ENCODE measurements at regions not wholly inside any gene's neighbourhood (a gene's known extent, or its start where the extent isn't known, plus 50 kb on each side); places are given as distances from the start of the nearest gene placed in this dataset.

GRCh38 chr3:70531063-70531657 lies 218.7 kb upstream of the MDFIC2 start:
- Mint-ChIP-seq H3K27ac (no peak overlapping the region), H3K36me3 (ENCODE audit: low read depth) (no peaks in the 10 kb centered on the region), H3K4me3 (no peak overlapping the region), H3K9me3 (no peaks in the 10 kb centered on the region), H3K4me1 (no peaks in the 10 kb centered on the region), H3K27me3 (peaks cover 15% of the 10 kb centered on the region)
- DNase-seq: no peak
- POLR2A ChIA-PET: no interaction called here
- CTCF ChIA-PET: interaction anchor here (0.7 to 1.2 kb wide), 2 partner anchors 13 to 1054 kb away, joined by 3 read pairs; no protein-coding TSS in a partner anchor

- H3K27ac Mint-ChIP-seq: no peak overlapping the region
- H3K4me3 Mint-ChIP-seq: no peak overlapping the region
- H3K4me1 Mint-ChIP-seq: no peaks in the 10 kb centered on the region
- ChIA-PET CTCF (interaction anchor here (0.6 kb wide), 1 partner anchor 719 kb away, joined by 3 read pairs; no protein-coding TSS in a partner anchor), POLR2A (no interaction called here)
- no peaks in the 10 kb centered on the region for H3K9me3 Mint-ChIP-seq
- H3K27me3 Mint-ChIP-seq: peaks cover 14% of the 10 kb centered on the region
- DNase-seq: no peak
- H3K36me3 Mint-ChIP-seq (ENCODE audit: low read depth): no peaks in the 10 kb centered on the region
Measured at GRCh38 chr3:70530626-70531025, 218.2 kb upstream of the MDFIC2 start.

- CTCF ChIA-PET: no interaction called here
- DNase-seq: no peak
- Mint-ChIP-seq H3K9me3 (no peaks in the 10 kb centered on the region), H3K4me3 (no peak overlapping the region), H3K4me1 (no peaks in the 10 kb centered on the region), H3K36me3 (ENCODE audit: low read depth) (no peaks in the 10 kb centered on the region), H3K27ac (no peak overlapping the region), H3K27me3 (peaks cover 9% of the 10 kb centered on the region)
- POLR2A ChIA-PET: no interaction called here
Measured at GRCh38 chr3:70527026-70527425, 214.6 kb upstream of the MDFIC2 start.

- DNase-seq: no peak
- Mint-ChIP-seq H3K27ac (no peak overlapping the region), H3K4me1 (no peaks in the 10 kb centered on the region), H3K36me3 (ENCODE audit: low read depth) (no peaks in the 10 kb centered on the region), H3K27me3 (peaks cover 15% of the 10 kb centered on the region), H3K4me3 (no peak overlapping the region), H3K9me3 (no peaks in the 10 kb centered on the region)
- POLR2A ChIA-PET: no interaction called here
- CTCF ChIA-PET: no interaction called here
Measured at GRCh38 chr3:70519913-70520659, 207.6 kb upstream of the MDFIC2 start.

GRCh38 chr3:70519026-70519425 lies 206.6 kb upstream of the MDFIC2 start:
- DNase-seq: no peak
- Mint-ChIP-seq H3K9me3 (no peaks in the 10 kb centered on the region), H3K27ac (no peak overlapping the region), H3K4me1 (no peaks in the 10 kb centered on the region), H3K36me3 (ENCODE audit: low read depth) (no peaks in the 10 kb centered on the region), H3K27me3 (peaks cover 15% of the 10 kb centered on the region), H3K4me3 (no peak overlapping the region)
- ChIA-PET CTCF (no interaction called here), POLR2A (no interaction called here)

- H3K4me1 Mint-ChIP-seq: no peaks in the 10 kb centered on the region
- H3K27me3 Mint-ChIP-seq: peaks cover 15% of the 10 kb centered on the region
- H3K36me3 Mint-ChIP-seq (ENCODE audit: low read depth): no peaks in the 10 kb centered on the region
- H3K4me3 Mint-ChIP-seq: no peak overlapping the region
- DNase-seq: no peak
- H3K27ac Mint-ChIP-seq: no peak overlapping the region
- CTCF ChIA-PET: no interaction called here
- H3K9me3 Mint-ChIP-seq: no peaks in the 10 kb centered on the region
- POLR2A ChIA-PET: no interaction called here
Measured at GRCh38 chr3:70518356-70518755, 205.9 kb upstream of the MDFIC2 start.

GRCh38 chr3:70517124-70517890 lies 204.9 kb upstream of the MDFIC2 start:
- DNase-seq: no peak
- ChIA-PET POLR2A (no interaction called here), CTCF (no interaction called here)
- H3K36me3 Mint-ChIP-seq (ENCODE audit: low read depth): no peaks in the 10 kb centered on the region
- H3K27me3 Mint-ChIP-seq: peaks cover 15% of the 10 kb centered on the region
- no peak overlapping the region for H3K27ac Mint-ChIP-seq
- no peak overlapping the region for H3K4me3 Mint-ChIP-seq
- H3K4me1 Mint-ChIP-seq: no peaks in the 10 kb centered on the region
- H3K9me3 Mint-ChIP-seq: no peaks in the 10 kb centered on the region

- Mint-ChIP-seq H3K4me3 (no peak overlapping the region), H3K4me1 (no peaks in the 10 kb centered on the region), H3K36me3 (ENCODE audit: low read depth) (no peaks in the 10 kb centered on the region), H3K9me3 (no peaks in the 10 kb centered on the region), H3K27me3 (peaks cover 15% of the 10 kb centered on the region), H3K27ac (no peak overlapping the region)
- DNase-seq: no peak
- ChIA-PET POLR2A (no interaction called here), CTCF (no interaction called here)
Measured at GRCh38 chr3:70516076-70516475, 203.6 kb upstream of the MDFIC2 start.

GRCh38 chr3:70507486-70507885 lies 195.0 kb upstream of the MDFIC2 start:
- ChIA-PET CTCF (no interaction called here), POLR2A (no interaction called here)
- Mint-ChIP-seq H3K36me3 (ENCODE audit: low read depth) (no peaks in the 10 kb centered on the region), H3K9me3 (no peaks in the 10 kb centered on the region), H3K4me3 (no peak overlapping the region), H3K27me3 (peaks cover 3% of the 10 kb centered on the region), H3K4me1 (no peaks in the 10 kb centered on the region), H3K27ac (no peak overlapping the region)
- DNase-seq: no peak

- CTCF ChIA-PET: no interaction called here
- POLR2A ChIA-PET: no interaction called here
- Mint-ChIP-seq H3K36me3 (ENCODE audit: low read depth) (no peaks in the 10 kb centered on the region), H3K9me3 (no peaks in the 10 kb centered on the region), H3K4me3 (no peak overlapping the region), H3K27me3 (peaks cover 6% of the 10 kb centered on the region), H3K4me1 (no peaks in the 10 kb centered on the region), H3K27ac (no peak overlapping the region)
- no peak for DNase-seq
Measured at GRCh38 chr3:70506775-70507174, 194.3 kb upstream of the MDFIC2 start.

- DNase-seq: no peak
- ChIA-PET POLR2A (no interaction called here), CTCF (no interaction called here)
- H3K9me3 Mint-ChIP-seq: no peaks in the 10 kb centered on the region
- peaks cover 3% of the 10 kb centered on the region for H3K27me3 Mint-ChIP-seq
- no peak overlapping the region for H3K27ac Mint-ChIP-seq
- H3K4me3 Mint-ChIP-seq: no peak overlapping the region
- H3K36me3 Mint-ChIP-seq (ENCODE audit: low read depth): no peaks in the 10 kb centered on the region
- H3K4me1 Mint-ChIP-seq: no peaks in the 10 kb centered on the region
Measured at GRCh38 chr3:70501561-70501960, 189.1 kb upstream of the MDFIC2 start.

GRCh38 chr3:70488816-70489215 lies 176.4 kb upstream of the MDFIC2 start:
- H3K36me3 Mint-ChIP-seq (ENCODE audit: low read depth): no peaks in the 10 kb centered on the region
- POLR2A ChIA-PET: no interaction called here
- H3K4me1 Mint-ChIP-seq: no peaks in the 10 kb centered on the region
- no peaks in the 10 kb centered on the region for H3K9me3 Mint-ChIP-seq
- H3K27me3 Mint-ChIP-seq: peaks cover 6% of the 10 kb centered on the region
- no peak overlapping the region for H3K4me3 Mint-ChIP-seq
- CTCF ChIA-PET: no interaction called here
- H3K27ac Mint-ChIP-seq: no peak overlapping the region
- DNase-seq: no peak

GRCh38 chr3:70488131-70488530 lies 175.7 kb upstream of the MDFIC2 start:
- ChIA-PET POLR2A (no interaction called here), CTCF (no interaction called here)
- no peak overlapping the region for H3K27ac Mint-ChIP-seq
- no peaks in the 10 kb centered on the region for H3K9me3 Mint-ChIP-seq
- H3K27me3 Mint-ChIP-seq: peaks cover 6% of the 10 kb centered on the region
- no peaks in the 10 kb centered on the region for H3K4me1 Mint-ChIP-seq
- H3K4me3 Mint-ChIP-seq: no peak overlapping the region
- DNase-seq: no peak
- H3K36me3 Mint-ChIP-seq (ENCODE audit: low read depth): no peaks in the 10 kb centered on the region
